SK-N-SH treated with all-trans-retinoic acid at 6 μM for 48 hours (cell line): ENCODE measurements at regions not wholly inside any gene's neighbourhood (a gene's known extent, or its start where the extent isn't known, plus 50 kb on each side); places are given as distances from the start of the nearest gene placed in this dataset.

ENCODE experiments used
- ARNTL ChIP-seq: fragments of 450-650 bp; formaldehyde crosslinking; IDR thresholded peaks from 2 replicates; pipeline ENCODE4 v1.5.0; 2020; ENCODE audit warnings: low read depth, mild to moderate bottlenecking, moderate library complexity, borderline replicate concordance
- CSDC2 ChIP-seq: fragments of 250-450 bp; sonication (Bioruptor Pico); IDR thresholded peaks from 2 replicates; pipeline ENCODE4 v1.5.0; 2020; ENCODE audit warnings: mild to moderate bottlenecking, moderate library complexity
- OSR1 ChIP-seq: fragments of 250-450 bp; sonication (Bioruptor Pico); IDR thresholded peaks from 2 replicates; pipeline ENCODE4 v1.8.0; 2022; ENCODE audit warnings: moderate library complexity, mild to moderate bottlenecking, inconsistent platforms
- RARB ChIP-seq: fragments of 250-450 bp; sonication (Bioruptor Pico); IDR thresholded peaks from 2 replicates; pipeline ENCODE4 v1.8.0; 2021; ENCODE audit warnings: mild to moderate bottlenecking, moderate library complexity
- ZNF70 ChIP-seq: fragments of 450-650 bp; formaldehyde crosslinking; IDR thresholded peaks from 2 replicates; pipeline ENCODE4 v1.5.0; 2020; ENCODE audit warnings: mild to moderate bottlenecking, moderate library complexity
- TF ChIP-seq, protein P1 (sequence below): fragments of 250-450 bp; sonication (Bioruptor Pico); IDR thresholded peaks from 2 replicates; pipeline ENCODE4 v1.5.1; 2020; ENCODE audit warnings: low read depth, mild to moderate bottlenecking, moderate library complexity

DNA sequence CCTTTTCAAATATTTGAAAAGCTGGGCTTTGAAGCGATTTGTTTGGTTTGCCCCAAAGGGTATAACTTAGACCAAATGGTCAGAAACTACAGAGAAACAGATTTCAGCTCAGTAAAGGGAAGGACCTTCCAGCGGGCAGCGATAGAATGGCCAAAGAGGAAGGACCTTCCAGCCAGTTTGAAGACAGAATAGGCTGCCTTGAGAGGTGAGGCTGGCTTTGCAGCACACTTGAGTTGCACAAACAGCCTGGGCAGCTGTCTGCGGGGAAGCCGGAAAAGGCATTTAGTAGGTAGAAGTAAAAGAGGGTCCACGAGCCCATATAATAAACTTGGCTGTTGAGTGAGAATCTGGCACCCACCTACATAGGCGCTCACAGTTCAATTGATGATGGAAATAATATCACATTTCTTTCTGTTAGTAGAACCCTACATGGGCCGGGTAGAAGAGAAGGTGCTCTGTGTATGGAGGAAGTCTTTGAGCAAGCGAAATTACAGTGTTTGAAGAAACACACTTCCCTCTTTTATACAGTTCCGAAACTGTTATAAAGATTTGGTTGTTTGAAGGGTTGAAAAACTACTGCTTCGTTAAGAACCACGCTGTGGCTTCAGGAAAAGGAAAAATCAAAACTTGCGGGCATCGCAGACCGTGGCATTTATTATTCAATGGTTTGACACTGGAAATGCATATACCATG lies 75.0 kb upstream of the SORBS2 start:
- TF ChIP-seq RARB (CRISPR knock-in tag) = no peak
- TF ChIP-seq CSDC2 (CRISPR knock-in tag) = no peak
- no peak for TF ChIP-seq OSR1 (CRISPR knock-in tag)
- TF ChIP-seq, protein P1, sequence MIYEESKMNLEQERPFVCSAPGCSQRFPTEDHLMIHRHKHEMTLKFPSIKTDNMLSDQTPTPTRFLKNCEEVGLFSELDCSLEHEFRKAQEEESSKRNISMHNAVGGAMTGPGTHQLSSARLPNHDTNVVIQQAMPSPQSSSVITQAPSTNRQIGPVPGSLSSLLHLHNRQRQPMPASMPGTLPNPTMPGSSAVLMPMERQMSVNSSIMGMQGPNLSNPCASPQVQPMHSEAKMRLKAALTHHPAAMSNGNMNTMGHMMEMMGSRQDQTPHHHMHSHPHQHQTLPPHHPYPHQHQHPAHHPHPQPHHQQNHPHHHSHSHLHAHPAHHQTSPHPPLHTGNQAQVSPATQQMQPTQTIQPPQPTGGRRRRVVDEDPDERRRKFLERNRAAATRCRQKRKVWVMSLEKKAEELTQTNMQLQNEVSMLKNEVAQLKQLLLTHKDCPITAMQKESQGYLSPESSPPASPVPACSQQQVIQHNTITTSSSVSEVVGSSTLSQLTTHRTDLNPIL (CRISPR knock-in tag) = no peak
- TF ChIP-seq ZNF70 = no peak
- no peak for TF ChIP-seq ARNTL
